Smooth muscle cell (in vitro differentiated cells): ENCODE measurements at regions not wholly inside any gene's neighbourhood (a gene's known extent, or its start where the extent isn't known, plus 50 kb on each side); places are given as distances from the start of the nearest gene placed in this dataset.

Source experiments
- DNase-seq: peaks from one replicate; lab custom pipeline; 2025; ENCODE audit not compliant: unreplicated experiment; lab: John Stamatoyannopoulos, UW
- H2AFZ ChIP-seq: fragments of 200-600 bp; sonication (generic); 2 replicates; pipeline ENCODE4 v1.6.0; 2016; ENCODE audit warnings: antibody characterized with exemption, low read depth, mild to moderate bottlenecking
- H3F3A ChIP-seq: fragments of 200-600 bp; sonication (generic); 2 replicates; pipeline ENCODE4 v1.6.0; 2017; ENCODE audit warnings: antibody characterized with exemption, low read depth
- H3K27ac ChIP-seq: fragments of 200-600 bp; sonication (generic); 2 replicates; pipeline ENCODE4 v1.5.1; 2016; ENCODE audit warnings: low read depth, mild to moderate bottlenecking
- H3K27me3 ChIP-seq: fragments of 200-600 bp; sonication (generic); 2 replicates; pipeline ENCODE4 v1.6.1; 2016; ENCODE audit warnings: low read depth, mild to moderate bottlenecking
- H3K36me3 ChIP-seq: fragments of 200-600 bp; sonication (generic); 2 replicates; pipeline ENCODE4 v1.5.1; 2016; ENCODE audit warnings: low read depth
- H3K4me1 ChIP-seq: fragments of 200-600 bp; sonication (generic); 2 replicates; pipeline ENCODE4 v1.5.1; 2016; ENCODE audit warnings: low read depth
- H3K4me2 ChIP-seq: fragments of 200-600 bp; sonication (generic); 2 replicates; pipeline ENCODE4 v1.6.0; 2016; ENCODE audit warnings: mild to moderate bottlenecking
- H3K4me3 ChIP-seq: fragments of 200-600 bp; sonication (generic); 2 replicates; pipeline ENCODE4 v1.5.1; 2016; ENCODE audit warnings: mild to moderate bottlenecking
- H3K79me2 ChIP-seq: fragments of 200-600 bp; sonication (generic); 2 replicates; pipeline ENCODE4 v1.6.0; 2016; ENCODE audit warnings: low read depth, mild to moderate bottlenecking
- H3K9ac ChIP-seq: fragments of 200-600 bp; sonication (generic); 2 replicates; pipeline ENCODE4 v1.6.0; 2016; ENCODE audit warnings: low read depth
- H3K9me3 ChIP-seq: fragments of 200-600 bp; sonication (generic); replicated peaks from 2 replicates; pipeline ENCODE4 v1.5.1; 2016; ENCODE audit warnings: low read depth
- H4K20me1 ChIP-seq: fragments of 200-600 bp; sonication (generic); 2 replicates; pipeline ENCODE4 v1.6.0; 2016; ENCODE audit warnings: low read depth
- CTCF ChIP-seq: fragments of 200-600 bp; sonication (generic); IDR thresholded peaks from 2 replicates; pipeline ENCODE4 v1.5.1; 2017; ENCODE audit warnings: borderline replicate concordance, mild to moderate bottlenecking, antibody characterized with exemption; ENCODE audit not compliant: insufficient read depth, poor library complexity, severe bottlenecking
- WGBS: methylation state at CpG from one replicate; pipeline ENCODE4 v1.1.7; 2016; ENCODE audit warnings: low lambda C conversion rate; 5-methylcytosine and 5-hydroxymethylcytosine counted together

GRCh38 chr1:162977944-162978568 lies 91.1 kb upstream of the RGS4 start:
- Histone ChIP-seq H3K4me2 (peak overlapping the region; percentile 38), H2AFZ (peak overlapping the region; percentile 76), H3K27ac (no peak overlapping the region), H3K79me2 (no peaks in the 10 kb centered on the region), H3F3A (no peaks in the 10 kb centered on the region), H3K4me3 (no peak overlapping the region), H3K4me1 (no peaks in the 10 kb centered on the region), H3K27me3 (no peaks in the 10 kb centered on the region), H4K20me1 (no peaks in the 10 kb centered on the region), H3K9me3 (no peaks in the 10 kb centered on the region), H3K9ac (no peak overlapping the region), H3K36me3 (no peaks in the 10 kb centered on the region)
- TF ChIP-seq CTCF = no peak
- no peak for DNase-seq
- 46% methylated on average over 8 of the region's 8 CpGs for WGBS

- Histone ChIP-seq H3K4me3 (no peak overlapping the region), H3K4me1 (no peaks in the 10 kb centered on the region), H3K27me3 (no peaks in the 10 kb centered on the region), H3K27ac (no peak overlapping the region), H3K9me3 (no peaks in the 10 kb centered on the region), H4K20me1 (no peaks in the 10 kb centered on the region), H3K79me2 (no peaks in the 10 kb centered on the region), H3K36me3 (no peaks in the 10 kb centered on the region), H3K9ac (no peak overlapping the region), H2AFZ (no peak overlapping the region), H3F3A (no peaks in the 10 kb centered on the region), H3K4me2 (no peak overlapping the region)
- no peak for TF ChIP-seq CTCF
- DNase-seq = no peak
- WGBS = 74% methylated on average over 3 of the region's 3 CpGs
These were observed 92.5 kb upstream of the RGS4 start for GRCh38 chr1:162976628-162977027.

- no peaks in the 10 kb centered on the region for H3K79me2 ChIP-seq
- H3K9me3 ChIP-seq = no peaks in the 10 kb centered on the region
- no peak overlapping the region for H2AFZ ChIP-seq
- H3K27me3 ChIP-seq = no peaks in the 10 kb centered on the region
- H3K4me2 ChIP-seq = no peak overlapping the region
- no peaks in the 10 kb centered on the region for H3K36me3 ChIP-seq
- DNase-seq = no peak
- no peaks in the 10 kb centered on the region for H4K20me1 ChIP-seq
- no peaks in the 10 kb centered on the region for H3F3A ChIP-seq
- H3K4me1 ChIP-seq = no peaks in the 10 kb centered on the region
- TF ChIP-seq CTCF = no peak
- peak overlapping the region; percentile 81 for H3K27ac ChIP-seq
- no peak overlapping the region for H3K9ac ChIP-seq
- no peak overlapping the region for H3K4me3 ChIP-seq
These were observed 94.4 kb upstream of the RGS4 start for GRCh38 chr1:162974810-162975209.

- Histone ChIP-seq H3K27me3 (no peaks in the 10 kb centered on the region), H3K4me3 (no peak overlapping the region), H3K9me3 (no peaks in the 10 kb centered on the region), H2AFZ (no peak overlapping the region), H3K27ac (peak overlapping the region; percentile 81), H3K36me3 (no peaks in the 10 kb centered on the region), H3K9ac (peak overlapping the region; percentile 40), H3K4me1 (no peaks in the 10 kb centered on the region), H3K4me2 (peak overlapping the region; percentile 25), H3F3A (no peaks in the 10 kb centered on the region), H3K79me2 (no peaks in the 10 kb centered on the region), H4K20me1 (no peaks in the 10 kb centered on the region)
- DNase-seq = no peak
- TF ChIP-seq CTCF = no peak
These were observed 95.8 kb upstream of the RGS4 start for GRCh38 chr1:162973381-162973795.
